ENCODE measurements at regions not wholly inside any gene's neighbourhood (a gene's known extent, or its start where the extent isn't known, plus 50 kb on each side); places are given as distances from the start of the nearest gene placed in this dataset.

- Histone ChIP-seq H4K20me1 (replicated peaks; ENCODE audit: insufficient read depth) (no peaks in the 10 kb centered on the region), H3K27me3 (ENCODE audit: insufficient read depth) (no peaks in the 10 kb centered on the region), H3K4me3 (peak overlapping the region; percentile 51), H3K9me2 (ENCODE audit: insufficient read depth) (no peaks in the 10 kb centered on the region), H3F3A (replicated peaks; ENCODE audit: low read depth) (no peaks in the 10 kb centered on the region), H3K4me1 (ENCODE audit: insufficient read depth) (peaks cover 5% of the 10 kb centered on the region; the same call in 1 of the 2 replicates), H3K79me2 (replicated peaks; ENCODE audit: insufficient read depth) (no peaks in the 10 kb centered on the region), H2AFZ (peak overlapping the region; percentile 9), H3K4me2 (peak overlapping the region; percentile 81), H3K27ac (ENCODE audit: low read depth) (no peak overlapping the region), H3K36me3 (ENCODE audit: insufficient read depth) (no peaks in the 10 kb centered on the region)
- DNase-seq (ENCODE audit: low spot score), result no peak
- Mint-ChIP-seq H3K27ac (peak overlapping the region; percentile 96), H3K4me3 (peak overlapping the region; percentile 91), H3K27me3 (ENCODE audit: insufficient read depth, low read depth, poor library complexity) (peaks cover 7% of the 10 kb centered on the region), H3K9me3 (no peaks in the 10 kb centered on the region), H3K36me3 (ENCODE audit: low read depth) (no peaks in the 10 kb centered on the region), H3K4me1 (peaks cover 15% of the 10 kb centered on the region)
- TF ChIP-seq EZH2phosphoT487 (IDR thresholded peaks at IDR 0.05; ENCODE audit: unreplicated experiment), result no peak
- no peak for ATAC-seq
Observed at GRCh38 chr1:9429342-9429711, 109.9 kb upstream of the SLC25A33 start.

DNA sequence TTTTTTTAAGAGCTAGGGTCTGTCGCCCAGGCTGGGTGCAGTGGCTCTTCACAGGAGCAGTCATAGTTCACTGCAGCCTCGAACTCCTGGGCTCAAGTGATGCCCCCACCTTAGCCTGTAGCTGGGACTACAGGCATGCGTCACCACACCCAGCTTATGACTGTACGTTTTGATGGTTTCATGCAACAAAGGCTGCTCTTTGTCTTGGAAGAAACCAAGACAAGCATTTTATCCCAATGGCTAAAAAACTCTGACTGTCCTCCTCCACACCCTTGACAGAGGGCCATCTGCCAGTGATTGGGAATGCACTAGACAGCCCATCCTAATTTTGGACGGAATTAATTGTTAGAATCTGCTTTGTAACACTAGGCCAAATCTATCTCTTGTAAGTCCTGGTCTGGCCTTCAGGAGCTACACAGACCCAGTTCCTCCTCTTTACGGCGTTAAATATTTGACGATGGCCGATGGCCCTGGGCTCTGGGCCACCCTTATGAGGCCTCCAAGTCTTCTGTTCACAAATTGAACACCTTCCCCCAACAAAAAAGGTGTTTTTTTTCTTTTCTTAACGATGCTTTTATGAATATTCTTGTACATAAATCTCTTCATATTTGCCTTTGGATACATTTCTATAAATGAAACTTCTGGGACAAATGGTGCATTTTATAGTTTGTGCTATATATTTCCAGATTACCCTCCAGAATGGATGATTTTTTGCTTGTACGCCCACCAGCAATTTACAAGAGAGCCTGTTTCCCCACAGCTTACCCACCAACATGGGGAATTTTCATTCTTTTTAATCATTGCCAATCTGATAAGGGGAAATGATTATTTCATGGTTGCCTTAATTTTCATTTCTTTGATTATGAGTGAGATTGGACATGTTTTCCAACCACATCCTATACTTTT is 104.8 kb upstream of the SLC25A33 start:
- H3K4me1 ChIP-seq (ENCODE audit: insufficient read depth), result 0 out of 2 replicates have a peak, but pooled peaks cover 5% of the 10 kb centered on the region
- ATAC-seq, result no peak
- no peak overlapping the region for H2AFZ ChIP-seq
- Mint-ChIP-seq H3K4me1 (peaks cover 20% of the 10 kb centered on the region), H3K4me3 (no peak overlapping the region), H3K27me3 (ENCODE audit: insufficient read depth, low read depth, poor library complexity) (no peaks in the 10 kb centered on the region), H3K36me3 (ENCODE audit: low read depth) (no peaks in the 10 kb centered on the region), H3K9me3 (no peaks in the 10 kb centered on the region), H3K27ac (no peak overlapping the region)
- no peaks in the 10 kb centered on the region for H3K9me2 ChIP-seq (ENCODE audit: insufficient read depth)
- TF ChIP-seq REST (IDR thresholded peaks at IDR 0.05; ENCODE audit: unreplicated experiment) (no peak), POLR2AphosphoS5 (IDR thresholded peaks at IDR 0.05; ENCODE audit: low read depth) (no peak), NANOG (IDR thresholded peaks at IDR 0.05; ENCODE audit: borderline replicate concordance) (no peak), ETS1 (IDR thresholded peaks at IDR 0.05) (no peak), CREB1 (CRISPR knock-in tag; IDR thresholded peaks at IDR 0.05; ENCODE audit: low read depth) (no peak)
- no peaks in the 10 kb centered on the region for H4K20me1 ChIP-seq (replicated peaks; ENCODE audit: insufficient read depth)
- no peaks in the 10 kb centered on the region for H3F3A ChIP-seq (replicated peaks; ENCODE audit: low read depth)
- no peaks in the 10 kb centered on the region for H3K36me3 ChIP-seq (ENCODE audit: insufficient read depth)
- no peak for DNase-seq (ENCODE audit: low spot score)
- H3K79me2 ChIP-seq (replicated peaks; ENCODE audit: insufficient read depth), result no peaks in the 10 kb centered on the region
- no peaks in the 10 kb centered on the region for H3K27me3 ChIP-seq (ENCODE audit: insufficient read depth)
- H3K4me3 ChIP-seq, result no peak overlapping the region
- no peak overlapping the region for H3K27ac ChIP-seq (ENCODE audit: low read depth)
- H3K4me2 ChIP-seq, result no peak overlapping the region

All from GM23338 (cell line).